ENCODE measurements at regions not wholly inside any gene's neighbourhood (a gene's known extent, or its start where the extent isn't known, plus 50 kb on each side); places are given as distances from the start of the nearest gene placed in this dataset.
"Not testable (repeated sequence)": the region's sequence is repeated elsewhere in the genome, so short reads cannot be mapped to it uniquely, and the experiment has no call there.

GRCh38 chr9:110031511-110032173 lies 176.3 kb downstream of the C9orf152 start:
- Histone ChIP-seq H3K4me3 (ENCODE audit: low read depth, low read length) (no peak overlapping the region), H3K27me3 (ENCODE audit: control insufficient read depth, insufficient read depth, low read length) (no peaks in the 10 kb centered on the region), H3K36me3 (ENCODE audit: control insufficient read depth, insufficient read depth, low read length) (no peaks in the 10 kb centered on the region)
- peak; percentile 57 for DNase-seq (ENCODE audit: low read depth)
- TF ChIP-seq, protein P1, sequence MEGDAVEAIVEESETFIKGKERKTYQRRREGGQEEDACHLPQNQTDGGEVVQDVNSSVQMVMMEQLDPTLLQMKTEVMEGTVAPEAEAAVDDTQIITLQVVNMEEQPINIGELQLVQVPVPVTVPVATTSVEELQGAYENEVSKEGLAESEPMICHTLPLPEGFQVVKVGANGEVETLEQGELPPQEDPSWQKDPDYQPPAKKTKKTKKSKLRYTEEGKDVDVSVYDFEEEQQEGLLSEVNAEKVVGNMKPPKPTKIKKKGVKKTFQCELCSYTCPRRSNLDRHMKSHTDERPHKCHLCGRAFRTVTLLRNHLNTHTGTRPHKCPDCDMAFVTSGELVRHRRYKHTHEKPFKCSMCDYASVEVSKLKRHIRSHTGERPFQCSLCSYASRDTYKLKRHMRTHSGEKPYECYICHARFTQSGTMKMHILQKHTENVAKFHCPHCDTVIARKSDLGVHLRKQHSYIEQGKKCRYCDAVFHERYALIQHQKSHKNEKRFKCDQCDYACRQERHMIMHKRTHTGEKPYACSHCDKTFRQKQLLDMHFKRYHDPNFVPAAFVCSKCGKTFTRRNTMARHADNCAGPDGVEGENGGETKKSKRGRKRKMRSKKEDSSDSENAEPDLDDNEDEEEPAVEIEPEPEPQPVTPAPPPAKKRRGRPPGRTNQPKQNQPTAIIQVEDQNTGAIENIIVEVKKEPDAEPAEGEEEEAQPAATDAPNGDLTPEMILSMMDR (IDR thresholded peaks at IDR 0.05; ENCODE audit: insufficient read depth, low read length, poor library complexity, severe bottlenecking): no peak

DNA sequence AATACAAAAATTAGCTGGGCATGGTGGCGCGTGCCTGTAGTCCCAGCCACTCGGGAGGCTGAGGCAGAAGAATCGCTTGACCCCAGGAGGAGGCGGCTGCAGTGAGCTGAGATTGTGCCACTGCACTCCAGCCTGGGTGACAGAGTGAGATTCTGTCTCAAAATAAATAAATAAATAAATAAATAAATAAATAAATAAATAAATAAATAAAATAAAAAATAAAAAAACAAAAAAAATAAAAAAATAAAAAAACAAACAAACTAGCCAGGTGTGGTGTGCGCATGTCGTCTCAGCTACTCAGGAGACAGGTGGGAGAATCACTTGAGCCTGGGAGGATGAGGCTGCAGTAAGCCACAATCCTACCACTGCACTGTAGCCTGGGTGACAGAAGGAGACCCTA lies 175.4 kb downstream of the C9orf152 start:
- not testable (repeated sequence) for H3K27me3 ChIP-seq (ENCODE audit: control insufficient read depth, insufficient read depth, low read length); DNase-seq (ENCODE audit: low read depth); H3K4me3 ChIP-seq (ENCODE audit: low read depth, low read length); H3K36me3 ChIP-seq (ENCODE audit: control insufficient read depth, insufficient read depth, low read length)

GRCh38 chr9:110033869-110034268 lies 174.1 kb downstream of the C9orf152 start:
- TF ChIP-seq, protein P1 (IDR thresholded peaks at IDR 0.05; ENCODE audit: insufficient read depth, low read length, poor library complexity, severe bottlenecking): no peak
- Histone ChIP-seq H3K36me3 (ENCODE audit: control insufficient read depth, insufficient read depth, low read length) (no peaks in the 10 kb centered on the region), H3K27me3 (ENCODE audit: control insufficient read depth, insufficient read depth, low read length) (no peaks in the 10 kb centered on the region), H3K4me3 (ENCODE audit: low read depth, low read length) (no peak overlapping the region)
- no peak for DNase-seq (ENCODE audit: low read depth)

DNA sequence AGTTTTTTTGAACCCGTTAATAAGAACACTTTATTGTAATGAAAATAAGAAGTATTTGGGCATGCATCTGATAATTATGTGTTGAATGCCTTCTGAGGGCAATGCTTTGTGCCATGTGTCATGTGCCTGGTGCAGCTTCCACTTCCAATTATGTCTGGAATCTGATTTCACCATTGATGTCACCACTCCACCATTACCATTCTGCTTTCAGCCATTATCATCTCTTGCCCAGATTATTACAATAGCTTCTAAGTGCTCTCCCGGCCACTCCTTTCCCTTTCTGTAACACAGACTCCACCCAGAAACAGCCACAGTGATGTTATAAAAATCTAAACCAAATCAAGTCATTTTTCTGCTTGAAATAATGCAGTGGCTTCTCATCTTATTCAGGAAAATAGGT lies 171.7 kb downstream of the C9orf152 start:
- TF ChIP-seq, protein P1 (IDR thresholded peaks at IDR 0.05; ENCODE audit: insufficient read depth, low read length, poor library complexity, severe bottlenecking): no peak
- no peaks in the 10 kb centered on the region for H3K27me3 ChIP-seq (ENCODE audit: control insufficient read depth, insufficient read depth, low read length)

DNA sequence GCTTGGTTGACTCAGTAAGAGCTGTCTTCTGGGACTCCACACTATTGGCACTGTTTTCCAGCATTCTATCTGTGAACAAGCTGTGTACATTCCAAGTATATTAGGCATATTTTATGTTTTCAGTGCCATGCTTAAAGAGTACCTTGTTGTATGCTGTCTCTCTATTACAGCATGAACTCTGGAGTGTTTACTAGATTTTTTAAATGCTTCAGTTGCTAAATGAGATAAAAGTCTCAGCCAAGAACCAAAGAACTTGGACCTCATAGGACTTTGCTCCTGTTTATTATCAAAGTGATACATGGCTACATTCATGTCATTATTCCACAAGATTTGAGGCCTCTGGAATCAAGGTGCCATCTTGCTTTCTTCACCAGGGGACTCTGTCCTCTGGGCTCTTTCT lies 167.2 kb downstream of the C9orf152 start:
- TF ChIP-seq, protein P1 (IDR thresholded peaks at IDR 0.05; ENCODE audit: insufficient read depth, low read length, poor library complexity, severe bottlenecking): no peak
- Histone ChIP-seq H3K4me3 (ENCODE audit: low read depth, low read length) (no peak overlapping the region), H3K36me3 (ENCODE audit: control insufficient read depth, insufficient read depth, low read length) (no peaks in the 10 kb centered on the region), H3K27me3 (ENCODE audit: control insufficient read depth, insufficient read depth, low read length) (no peaks in the 10 kb centered on the region)
- DNase-seq (ENCODE audit: low read depth): no peak

More for the DNA sequence above, 171.7 kb downstream of the C9orf152 start:
- DNase-seq (ENCODE audit: low read depth): no peak
- Histone ChIP-seq H3K4me3 (ENCODE audit: low read depth, low read length) (no peak overlapping the region), H3K36me3 (ENCODE audit: control insufficient read depth, insufficient read depth, low read length) (no peaks in the 10 kb centered on the region)

GRCh38 chr9:110041452-110041851 lies 166.5 kb downstream of the C9orf152 start:
- DNase-seq (ENCODE audit: low read depth): no peak
- Histone ChIP-seq H3K36me3 (ENCODE audit: control insufficient read depth, insufficient read depth, low read length) (no peaks in the 10 kb centered on the region), H3K27me3 (ENCODE audit: control insufficient read depth, insufficient read depth, low read length) (no peaks in the 10 kb centered on the region), H3K4me3 (ENCODE audit: low read depth, low read length) (no peak overlapping the region)
- TF ChIP-seq, protein P1 (IDR thresholded peaks at IDR 0.05; ENCODE audit: insufficient read depth, low read length, poor library complexity, severe bottlenecking): no peak
